T-helper 1 cell treated with Interleukin-12 subunit alpha and Interleukin-12 subunit beta and Interleukin-4 antibody, amounts not matched to agents 30 μg/mL and 1 μg/mL, for 36 hours (primary cell): ENCODE measurements at regions not wholly inside any gene's neighbourhood (a gene's known extent, or its start where the extent isn't known, plus 50 kb on each side); places are given as distances from the start of the nearest gene placed in this dataset.
"Not testable (repeated sequence)": the region's sequence is repeated elsewhere in the genome, so short reads cannot be mapped to it uniquely, and the experiment has no call there.

Experiments
- H3K27ac Mint-ChIP-seq: one replicate; pipeline ENCODE4 v1.8.0; 2021; ENCODE audit warnings: mild to moderate bottlenecking, mixed read lengths
- H3K27me3 Mint-ChIP-seq: one replicate; pipeline ENCODE4 v1.8.0; 2021; ENCODE audit warnings: low read depth, mixed read lengths
- H3K36me3 Mint-ChIP-seq: one replicate; pipeline ENCODE4 v1.8.0; 2021; ENCODE audit warnings: low read depth, mixed read lengths
- H3K4me1 Mint-ChIP-seq: one replicate; pipeline ENCODE4 v1.8.0; 2021; ENCODE audit warnings: low read depth, mixed read lengths
- H3K4me3 Mint-ChIP-seq: one replicate; pipeline ENCODE4 v1.8.0; 2021; ENCODE audit warnings: mild to moderate bottlenecking, moderate library complexity, mixed read lengths
- H3K9me3 Mint-ChIP-seq: one replicate; pipeline ENCODE4 v1.8.0; 2021; ENCODE audit warnings: mixed read lengths

DNA sequence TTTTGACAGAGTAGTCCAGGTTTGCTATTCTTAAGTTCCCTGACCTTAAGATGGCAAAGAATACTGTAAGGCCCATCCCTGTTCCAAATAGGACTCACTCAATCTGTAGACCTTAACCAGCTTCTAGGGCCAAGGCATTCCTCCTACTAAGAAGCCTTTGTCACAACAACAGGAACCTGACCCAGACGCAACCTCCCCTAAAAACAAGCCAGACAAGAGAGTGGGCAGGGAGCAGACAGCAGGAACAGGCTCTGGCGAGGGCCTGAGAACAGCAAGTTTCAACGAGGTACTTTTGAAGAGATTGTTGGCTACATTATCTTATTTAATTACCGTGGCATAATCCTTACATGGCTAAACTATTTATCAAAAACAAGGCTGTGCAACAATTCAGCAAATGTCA, 58.1 kb upstream of the NBPF11 start:
- H3K4me1 Mint-ChIP-seq, H3K27ac Mint-ChIP-seq, H3K4me3 Mint-ChIP-seq, H3K27me3 Mint-ChIP-seq, H3K9me3 Mint-ChIP-seq, H3K36me3 Mint-ChIP-seq: not testable (repeated sequence)

DNA sequence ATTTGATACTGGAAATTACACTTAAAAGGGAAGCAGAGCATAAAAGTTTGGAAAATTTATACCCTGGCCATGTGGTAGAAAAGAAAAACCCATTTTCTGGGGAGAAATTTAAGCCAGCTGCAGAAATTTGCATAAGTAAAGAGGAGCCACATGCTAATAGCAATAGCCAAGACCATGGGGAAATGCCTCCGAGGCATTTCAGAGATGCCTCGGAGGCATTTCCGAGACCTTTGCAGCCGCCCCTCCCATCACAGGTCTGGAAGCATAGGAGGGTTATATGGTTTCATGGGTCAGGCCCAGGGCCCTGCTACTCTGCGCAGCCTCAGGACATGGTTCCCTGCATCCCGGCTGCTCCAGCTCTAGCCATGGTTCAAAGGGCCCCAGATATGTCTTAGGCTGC, 49.9 kb upstream of the NBPF11 start:
- not testable (repeated sequence) for H3K36me3 Mint-ChIP-seq, H3K27ac Mint-ChIP-seq, H3K9me3 Mint-ChIP-seq, H3K27me3 Mint-ChIP-seq, H3K4me1 Mint-ChIP-seq, H3K4me3 Mint-ChIP-seq
